NCI-H526 treated with DMSO at 0.1 percent for 48 hours (cell line): ENCODE measurements at regions not wholly inside any gene's neighbourhood (a gene's known extent, or its start where the extent isn't known, plus 50 kb on each side); places are given as distances from the start of the nearest gene placed in this dataset.
"Not testable (repeated sequence)": the region's sequence is repeated elsewhere in the genome, so short reads cannot be mapped to it uniquely, and the experiment has no call there.

Source experiments
- DNase-seq: peaks from one replicate; lab custom pipeline; 2025; lab: John Stamatoyannopoulos, UW

GRCh38 chr2:48220501-48220900 lies 94.0 kb upstream of the FOXN2 start:
- no peak for DNase-seq

DNA sequence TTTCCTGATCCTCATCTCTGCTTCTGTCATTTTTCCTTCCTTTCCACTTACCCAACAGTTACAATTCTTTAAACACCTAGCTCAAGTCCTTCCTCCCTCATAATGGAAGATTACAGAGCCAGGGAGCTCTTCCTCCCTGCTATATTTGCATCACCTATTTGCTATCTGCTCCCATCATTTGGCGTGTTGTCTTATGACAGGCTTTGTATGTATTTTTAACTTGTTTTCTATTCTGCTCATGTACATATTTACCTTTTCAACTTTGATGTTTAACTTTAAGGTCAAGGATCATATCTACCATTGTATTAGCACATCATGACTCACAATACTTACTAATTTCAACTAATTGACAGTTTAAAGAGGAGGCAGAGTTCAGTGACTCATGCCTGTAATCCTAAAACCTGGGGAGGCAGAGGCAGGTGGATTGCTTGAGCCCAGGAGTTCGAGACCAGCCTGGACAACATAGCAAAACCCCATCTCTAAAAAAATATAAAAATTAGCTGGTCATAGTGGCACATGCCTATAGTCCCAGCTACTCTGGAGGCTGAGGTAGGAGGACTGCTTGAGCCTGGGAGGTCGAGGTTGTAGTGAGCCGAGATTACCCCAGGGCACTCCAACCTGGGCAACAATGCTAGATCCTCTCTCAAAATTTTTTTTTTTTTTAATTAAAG lies 92.5 kb upstream of the FOXN2 start:
- no peak for DNase-seq

DNA sequence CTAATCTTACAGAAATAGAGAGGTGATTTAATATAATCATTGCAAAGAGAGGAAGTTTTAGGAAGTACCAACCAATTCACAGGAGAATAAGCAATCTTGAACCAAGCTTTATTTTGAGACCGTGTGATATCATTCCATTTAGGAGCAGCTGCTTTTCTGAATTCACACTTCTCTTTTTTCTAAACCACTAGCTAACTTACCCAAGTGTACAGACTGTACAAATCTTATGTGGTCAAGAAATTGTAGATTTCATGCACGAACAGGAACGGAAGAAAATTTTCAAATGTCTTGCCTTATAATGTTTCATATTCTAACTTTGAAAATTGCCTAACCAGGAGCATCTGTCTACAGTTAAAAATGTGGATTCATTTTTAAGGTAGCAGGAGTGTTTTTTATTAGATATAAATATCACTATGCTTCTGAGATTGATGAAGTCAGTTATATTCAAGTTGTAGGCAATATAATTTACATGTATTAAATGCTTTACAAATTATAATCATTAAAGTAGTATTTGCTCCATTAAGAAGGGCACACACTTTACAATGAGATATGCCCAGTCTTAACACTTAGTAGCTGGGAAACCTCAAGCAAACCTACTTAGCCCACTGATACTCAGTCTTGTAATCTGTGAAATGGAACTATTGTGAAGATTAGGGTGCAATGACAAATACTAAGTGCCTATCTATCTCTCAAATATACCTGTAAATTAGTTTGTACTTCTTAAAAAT lies 86.7 kb upstream of the FOXN2 start:
- no peak for DNase-seq

- DNase-seq = no peak
Observed at GRCh38 chr2:48228345-48228684, 86.2 kb upstream of the FOXN2 start.

DNA sequence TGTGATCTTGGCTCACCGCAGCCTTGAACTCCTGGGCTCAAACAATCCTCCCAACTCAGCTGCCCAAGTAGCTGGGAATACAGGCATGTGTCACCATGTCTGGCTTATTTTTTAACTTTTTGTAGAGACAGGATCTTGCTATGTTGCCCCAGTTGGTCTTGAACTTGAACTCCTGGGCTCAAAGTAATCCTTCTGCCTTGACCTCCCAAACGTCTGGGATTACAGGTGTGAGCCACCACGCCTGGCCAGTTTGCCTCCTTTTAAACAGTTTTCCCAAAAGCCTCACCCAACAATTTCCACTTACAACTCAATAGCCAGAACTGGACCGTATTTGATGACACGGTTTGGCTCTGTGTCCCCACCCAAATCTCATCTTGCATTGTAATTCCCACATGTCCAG lies 85.4 kb upstream of the FOXN2 start:
- DNase-seq = no peak

DNA sequence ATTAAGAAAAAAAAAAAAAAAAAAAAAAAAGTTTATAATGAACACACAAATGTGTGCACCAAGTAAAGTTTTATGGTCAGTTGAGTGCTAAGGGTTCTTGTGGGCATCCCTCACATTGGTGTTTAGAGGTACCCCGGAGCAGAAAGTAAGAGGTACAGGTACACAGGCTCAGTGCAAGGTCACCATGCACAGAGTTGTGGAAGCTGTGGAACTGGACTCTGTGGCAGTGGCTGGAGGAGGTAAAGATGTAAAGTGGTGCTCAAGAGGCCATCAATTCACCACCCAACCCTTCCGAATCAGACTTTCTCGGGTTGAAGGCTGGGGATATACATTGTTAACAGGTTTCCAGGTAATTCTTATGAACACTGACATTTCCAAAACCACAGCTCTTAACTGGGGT lies 83.6 kb upstream of the FOXN2 start:
- DNase-seq = no peak

GRCh38 chr2:48232351-48232750 lies 82.1 kb upstream of the FOXN2 start:
- no peak for DNase-seq

DNA sequence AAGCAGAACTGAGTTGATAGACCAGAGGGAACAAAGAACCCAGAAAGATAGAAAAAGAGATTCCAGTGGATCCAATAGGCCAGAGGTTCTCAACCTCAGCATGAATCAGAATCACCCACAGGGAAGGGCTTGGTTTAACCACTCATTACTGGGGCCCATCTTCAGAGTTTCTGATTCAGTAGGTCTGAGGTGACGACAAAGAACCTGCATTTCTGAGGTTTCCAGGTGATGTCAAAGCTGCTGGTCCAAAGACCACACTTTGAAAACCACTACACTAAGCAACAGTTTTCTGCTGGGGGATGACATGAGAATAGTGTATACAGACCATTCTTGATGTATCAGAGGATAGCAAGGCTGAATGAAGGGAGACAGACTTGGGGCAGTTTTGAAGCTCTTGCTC lies 81.5 kb upstream of the FOXN2 start:
- DNase-seq = no peak

DNA sequence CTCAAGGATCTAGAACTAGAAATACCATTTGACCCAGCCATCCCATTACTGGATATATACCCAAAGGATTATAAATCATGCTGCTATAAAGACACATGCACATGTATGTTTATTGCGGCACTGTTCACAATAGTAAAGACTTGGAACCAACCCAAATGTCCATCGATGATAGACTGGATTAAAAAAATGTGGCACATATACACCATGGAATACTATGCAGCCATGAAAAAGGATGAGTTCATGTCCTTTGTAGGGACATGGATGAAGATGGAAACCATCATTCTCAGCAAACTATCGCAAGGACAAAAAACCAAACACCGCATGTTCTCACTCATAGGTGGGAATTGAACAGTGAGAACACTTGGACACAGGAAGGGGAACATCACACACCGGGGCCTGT lies 80.7 kb upstream of the FOXN2 start:
- not testable (repeated sequence) for DNase-seq

GRCh38 chr2:48235076-48235475 lies 79.4 kb upstream of the FOXN2 start:
- DNase-seq = no peak

DNA sequence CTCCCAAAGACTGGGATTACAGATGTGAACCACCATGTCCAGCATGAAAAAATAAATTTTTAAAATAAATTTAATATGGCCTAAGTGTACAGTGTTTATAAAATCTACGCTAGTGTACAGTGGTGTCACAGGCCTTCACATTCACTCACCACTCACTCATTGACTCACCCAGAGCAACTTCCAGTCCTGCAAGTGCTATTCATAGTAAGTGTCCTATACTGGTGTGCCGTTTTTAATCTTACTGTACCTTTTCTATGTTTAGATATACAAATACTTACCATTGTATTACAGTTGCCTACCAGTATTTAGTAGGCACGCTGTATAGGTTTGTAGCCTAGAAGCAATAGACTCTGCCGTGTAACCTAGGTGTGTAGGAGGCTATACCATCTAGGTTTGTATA lies 76.1 kb upstream of the FOXN2 start:
- no peak for DNase-seq

- DNase-seq = no peak
Observed at GRCh38 chr2:48240912-48241311, 73.6 kb upstream of the FOXN2 start.

DNA sequence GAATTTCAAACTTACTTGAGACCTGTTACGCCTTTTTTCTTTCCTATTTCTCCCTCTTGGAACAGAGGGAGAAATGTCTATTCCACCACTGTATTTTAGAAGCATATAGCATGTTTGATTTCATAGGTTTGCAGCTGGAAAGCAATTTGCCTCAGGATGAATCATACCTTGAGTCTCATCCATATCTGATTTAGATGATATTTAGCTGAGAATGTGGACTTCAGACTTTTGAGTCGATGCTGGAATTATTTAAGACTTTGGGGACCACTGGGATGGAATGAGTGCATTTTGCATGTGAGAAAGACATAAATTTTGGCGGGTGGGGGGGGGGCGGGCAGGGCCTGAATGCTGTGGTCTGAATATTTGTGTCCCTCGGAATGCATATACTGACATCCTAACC lies 67.3 kb upstream of the FOXN2 start:
- DNase-seq = no peak

DNA sequence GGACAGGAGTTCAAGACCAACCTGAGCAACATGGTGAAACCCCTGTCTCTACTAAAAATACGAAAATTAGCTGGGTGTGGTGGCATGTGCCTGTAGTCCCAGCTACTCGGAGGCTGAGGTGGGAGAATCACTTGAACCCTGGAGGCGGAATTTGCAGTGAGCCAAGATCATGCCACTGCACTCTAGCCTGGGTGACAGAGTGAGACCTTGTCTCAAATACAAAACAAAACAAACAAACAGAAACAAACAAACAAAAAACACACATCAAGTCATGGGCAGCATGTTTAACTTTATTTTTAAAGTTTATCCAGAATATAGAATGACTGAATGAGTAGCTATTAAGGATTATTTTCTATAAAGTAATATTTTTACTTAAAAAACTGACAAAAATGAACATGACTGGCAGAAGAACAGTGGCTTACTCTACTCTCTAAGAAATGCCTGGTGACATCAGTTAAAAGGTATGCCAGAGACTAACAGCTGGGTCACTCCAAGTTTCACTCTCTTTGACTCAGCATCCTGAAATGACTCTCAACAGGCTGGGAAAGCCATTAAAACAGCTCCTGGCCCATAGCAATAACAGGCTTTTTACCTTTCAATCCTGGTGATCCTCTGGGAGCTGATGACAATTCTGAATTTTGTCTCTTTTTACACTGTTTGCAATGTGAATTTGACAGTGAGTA lies 66.1 kb upstream of the FOXN2 start:
- DNase-seq = no peak

- DNase-seq = no peak
Observed at GRCh38 chr2:48249025-48249424, 65.5 kb upstream of the FOXN2 start.

GRCh38 chr2:48249631-48250473 lies 64.6 kb upstream of the FOXN2 start:
- no peak for DNase-seq

DNA sequence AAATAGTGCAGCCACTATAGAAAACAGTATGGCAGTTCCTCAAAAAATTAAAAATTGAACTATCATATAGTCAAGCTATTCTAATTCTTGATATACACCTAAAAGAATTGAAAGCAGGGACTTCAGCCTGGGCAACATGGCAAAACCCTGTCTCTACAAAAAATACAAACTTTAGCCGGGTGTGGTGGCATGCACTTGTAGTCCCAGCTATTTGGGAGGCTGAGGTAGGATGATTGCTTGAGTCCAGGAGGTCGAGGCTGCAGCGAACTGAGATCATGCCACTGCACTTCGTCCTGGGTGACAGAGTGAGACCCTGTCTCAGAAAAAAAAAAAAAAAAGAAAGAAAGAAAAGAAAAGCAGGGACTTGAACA lies 64.0 kb upstream of the FOXN2 start:
- no peak for DNase-seq

DNA sequence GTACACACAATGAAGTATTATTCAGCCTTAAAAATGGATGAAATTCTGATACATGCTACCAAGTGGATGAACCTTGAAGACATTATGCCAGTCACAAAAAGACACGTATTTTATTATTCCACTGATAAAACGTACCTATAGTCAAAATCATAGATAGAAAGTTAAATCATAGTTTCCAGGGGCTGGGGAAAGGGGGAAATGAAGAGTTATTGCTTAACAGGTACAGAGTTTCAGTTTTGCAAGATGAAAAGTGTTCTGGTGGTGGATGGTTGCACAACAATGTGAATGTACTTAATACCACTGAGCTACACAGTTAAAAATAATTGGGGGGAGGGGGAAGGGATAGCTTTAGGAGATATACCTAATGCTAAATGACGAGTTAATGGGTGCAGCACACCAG lies 63.5 kb upstream of the FOXN2 start:
- no peak for DNase-seq

DNA sequence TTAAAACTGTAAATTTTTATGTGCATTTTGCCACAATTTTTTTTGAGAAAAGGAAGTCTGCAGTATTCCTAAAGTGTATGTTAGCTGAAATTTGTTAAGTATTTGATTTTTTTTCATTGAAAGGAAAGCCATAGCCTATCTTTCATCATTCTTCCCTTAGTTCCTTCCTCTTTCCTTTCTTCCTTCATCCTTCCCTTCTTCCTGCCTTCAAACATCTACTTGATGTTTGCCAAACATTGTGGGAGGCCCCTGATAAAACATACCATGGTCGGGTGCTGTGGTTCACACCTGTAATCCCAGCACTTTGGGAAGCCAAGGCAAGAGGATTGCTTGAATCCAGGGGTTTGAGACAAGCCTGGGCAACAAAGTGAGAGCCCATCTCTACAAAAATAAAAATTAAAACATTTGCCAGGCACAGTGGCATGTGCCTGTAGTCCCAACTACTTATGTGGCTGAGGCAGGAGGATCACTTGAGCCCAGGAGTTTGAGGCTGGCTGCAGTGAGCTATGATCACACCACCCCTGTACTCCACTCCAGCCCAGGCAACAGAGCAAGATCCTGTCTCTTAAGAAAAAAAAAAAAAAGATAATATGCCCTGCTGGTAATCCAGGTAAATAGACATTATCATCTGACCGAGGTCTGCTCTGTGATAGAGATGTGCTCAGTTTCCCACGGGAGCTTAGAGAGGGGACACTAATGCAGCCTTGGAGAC lies 62.9 kb upstream of the FOXN2 start:
- no peak for DNase-seq

- DNase-seq = no peak
Observed at GRCh38 chr2:48253301-48253700, 61.2 kb upstream of the FOXN2 start.

DNA sequence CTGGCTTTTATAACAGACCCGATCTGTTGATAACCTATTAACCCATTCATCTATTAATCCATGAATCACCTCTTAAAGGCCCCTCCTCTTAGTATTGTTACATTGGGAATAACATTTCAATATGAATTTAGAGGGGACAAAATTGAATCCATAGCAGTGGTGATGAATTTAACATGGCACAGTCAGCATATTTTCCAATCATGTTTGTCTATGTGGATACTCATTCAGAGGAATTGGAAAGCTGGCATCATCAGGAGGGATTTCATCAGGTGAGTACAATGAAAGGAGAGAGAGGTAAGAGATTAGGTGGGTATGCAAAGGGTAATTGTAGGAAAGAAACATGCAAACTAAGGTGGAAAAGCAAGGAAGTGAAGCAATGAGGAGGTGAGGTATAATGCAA lies 59.6 kb upstream of the FOXN2 start:
- DNase-seq = no peak

DNA sequence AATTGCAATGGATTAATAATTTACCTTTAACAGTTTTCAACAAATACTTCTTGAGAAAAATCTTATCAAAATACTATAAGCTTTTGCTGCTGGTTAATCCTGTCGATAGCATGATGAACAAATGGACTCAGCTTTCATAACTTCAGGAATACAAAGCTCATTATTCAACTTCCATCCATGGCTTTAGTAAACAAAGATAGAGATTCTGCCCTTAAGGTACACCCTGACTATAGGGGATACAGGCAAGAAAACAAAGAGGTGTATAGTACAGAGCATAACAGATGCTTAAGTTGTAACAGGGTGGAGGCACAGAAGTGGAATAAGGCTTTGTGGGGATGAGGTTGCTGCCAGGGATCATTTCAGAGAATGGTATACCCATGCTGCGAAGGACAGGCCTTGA lies 57.0 kb upstream of the FOXN2 start:
- DNase-seq = no peak
